GM12891 (cell line): ENCODE measurements at regions not wholly inside any gene's neighbourhood (a gene's known extent, or its start where the extent isn't known, plus 50 kb on each side); places are given as distances from the start of the nearest gene placed in this dataset.

Experiments
- POLR2A ChIP-seq: IDR thresholded peaks from 2 replicates; pipeline ENCODE4 v1.6.1; 2011; ENCODE audit warnings: low read depth, low read length, control low read depth
- TAF1 ChIP-seq: IDR thresholded peaks from 2 replicates; pipeline ENCODE4 v1.6.1; 2011; ENCODE audit warnings: low read depth, low read length, control low read depth

DNA sequence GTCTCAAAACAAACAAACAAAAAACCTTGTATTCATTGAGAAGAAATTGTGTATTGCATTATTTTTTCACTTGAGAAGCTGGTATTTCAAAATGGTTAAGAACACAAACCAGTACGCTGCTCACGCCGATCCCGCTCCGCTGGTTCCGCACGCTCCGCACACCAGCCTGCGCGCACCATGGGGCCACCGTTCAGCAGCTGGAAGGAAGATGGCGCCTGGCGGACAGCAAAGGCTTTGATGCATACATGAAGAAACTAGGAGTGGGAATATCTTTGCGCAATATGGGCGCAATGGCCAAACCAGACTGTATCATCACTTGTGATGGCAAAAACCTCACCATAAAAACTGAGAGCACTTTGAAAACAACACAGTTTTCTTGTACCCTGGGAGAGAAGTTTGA, 75.7 kb downstream of the RBM43 start:
- TF ChIP-seq POLR2A (no peak), TAF1 (no peak)
